Activated CD4-positive, alpha-beta T cell treated with anti-CD3 and anti-CD28 coated beads, Interleukin-2, amount 10 ng/mL, durations not matched to agents 24 days and 14 days (primary cell): ENCODE measurements at regions not wholly inside any gene's neighbourhood (a gene's known extent, or its start where the extent isn't known, plus 50 kb on each side); places are given as distances from the start of the nearest gene placed in this dataset.

Experiments used
- DNase-seq: peaks from one replicate; pipeline ENCODE4 v3.0.0; 2022
- H3K27ac Mint-ChIP-seq: one replicate; pipeline ENCODE4 v1.8.0; 2022; ENCODE audit warnings: mild to moderate bottlenecking, mixed read lengths
- H3K27me3 Mint-ChIP-seq: one replicate; pipeline ENCODE4 v1.8.0; 2022; ENCODE audit warnings: mixed read lengths
- H3K36me3 Mint-ChIP-seq: one replicate; pipeline ENCODE4 v1.8.0; 2022; ENCODE audit warnings: low read depth, mild to moderate bottlenecking, mixed read lengths
- H3K4me1 Mint-ChIP-seq: one replicate; pipeline ENCODE4 v1.8.0; 2021; ENCODE audit warnings: mixed read lengths
- H3K4me3 Mint-ChIP-seq: one replicate; pipeline ENCODE4 v1.8.0; 2022; ENCODE audit warnings: mild to moderate bottlenecking, moderate library complexity, mixed read lengths
- H3K9me3 Mint-ChIP-seq: one replicate; pipeline ENCODE4 v1.8.0; 2021; ENCODE audit warnings: mixed read lengths
- intact Hi-C: fragments of 100-400 bp; cut with micrococcal nuclease; formaldehyde crosslinking; loops from one replicate; pipeline ENCODE4 v1.15.1; 2023

- no peaks in the 10 kb centered on the region for H3K36me3 Mint-ChIP-seq
Observed at GRCh38 chr12:107976331-107976730, 152.8 kb upstream of the WSCD2 start.

GRCh38 chr12:107978201-107978600 lies 150.9 kb upstream of the WSCD2 start:
- no peak for DNase-seq
- H3K27me3 Mint-ChIP-seq, result no peaks in the 10 kb centered on the region
- no peak overlapping the region for H3K27ac Mint-ChIP-seq
- H3K4me1 Mint-ChIP-seq, result no peaks in the 10 kb centered on the region
- H3K4me3 Mint-ChIP-seq, result no peak overlapping the region
- H3K36me3 Mint-ChIP-seq, result no peaks in the 10 kb centered on the region
- H3K9me3 Mint-ChIP-seq, result no peaks in the 10 kb centered on the region
- intact Hi-C loops, result no loop called here

More at GRCh38 chr12:107976331-107976730, 152.8 kb upstream of the WSCD2 start:
- Mint-ChIP-seq H3K4me3 (no peak overlapping the region), H3K27ac (no peak overlapping the region), H3K4me1 (no peaks in the 10 kb centered on the region), H3K9me3 (no peaks in the 10 kb centered on the region), H3K27me3 (no peaks in the 10 kb centered on the region)
- DNase-seq, result no peak
- intact Hi-C loops, result no loop called here

- DNase-seq, result no peak
- Mint-ChIP-seq H3K9me3 (no peaks in the 10 kb centered on the region), H3K4me3 (no peak overlapping the region), H3K4me1 (no peaks in the 10 kb centered on the region), H3K27me3 (no peaks in the 10 kb centered on the region), H3K27ac (no peak overlapping the region), H3K36me3 (no peaks in the 10 kb centered on the region)
- intact Hi-C loops, result no loop called here
Observed at GRCh38 chr12:107978641-107979040, 150.4 kb upstream of the WSCD2 start.

- H3K27me3 Mint-ChIP-seq, result peaks cover 2% of the 10 kb centered on the region
- no peaks in the 10 kb centered on the region for H3K4me1 Mint-ChIP-seq
- H3K36me3 Mint-ChIP-seq, result no peaks in the 10 kb centered on the region
- DNase-seq, result no peak
- H3K27ac Mint-ChIP-seq, result no peak overlapping the region
- no peak overlapping the region for H3K4me3 Mint-ChIP-seq
- no peaks in the 10 kb centered on the region for H3K9me3 Mint-ChIP-seq
- intact Hi-C loops, result no loop called here
Observed at GRCh38 chr12:107983756-107984472, 145.2 kb upstream of the WSCD2 start.

GRCh38 chr12:107984973-107985372 lies 144.1 kb upstream of the WSCD2 start:
- H3K36me3 Mint-ChIP-seq, result no peaks in the 10 kb centered on the region
- H3K27me3 Mint-ChIP-seq, result peaks cover 4% of the 10 kb centered on the region
- intact Hi-C loops, result no loop called here
- H3K4me1 Mint-ChIP-seq, result no peaks in the 10 kb centered on the region
- no peak for DNase-seq
- no peaks in the 10 kb centered on the region for H3K9me3 Mint-ChIP-seq
- no peak overlapping the region for H3K27ac Mint-ChIP-seq
- H3K4me3 Mint-ChIP-seq, result no peak overlapping the region

GRCh38 chr12:107986183-107986582 lies 142.9 kb upstream of the WSCD2 start:
- peaks cover 8% of the 10 kb centered on the region for H3K27me3 Mint-ChIP-seq
- H3K27ac Mint-ChIP-seq, result no peak overlapping the region
- intact Hi-C loops, result no loop called here
- DNase-seq, result no peak
- no peaks in the 10 kb centered on the region for H3K9me3 Mint-ChIP-seq
- H3K36me3 Mint-ChIP-seq, result no peaks in the 10 kb centered on the region
- no peak overlapping the region for H3K4me3 Mint-ChIP-seq
- no peaks in the 10 kb centered on the region for H3K4me1 Mint-ChIP-seq

DNA sequence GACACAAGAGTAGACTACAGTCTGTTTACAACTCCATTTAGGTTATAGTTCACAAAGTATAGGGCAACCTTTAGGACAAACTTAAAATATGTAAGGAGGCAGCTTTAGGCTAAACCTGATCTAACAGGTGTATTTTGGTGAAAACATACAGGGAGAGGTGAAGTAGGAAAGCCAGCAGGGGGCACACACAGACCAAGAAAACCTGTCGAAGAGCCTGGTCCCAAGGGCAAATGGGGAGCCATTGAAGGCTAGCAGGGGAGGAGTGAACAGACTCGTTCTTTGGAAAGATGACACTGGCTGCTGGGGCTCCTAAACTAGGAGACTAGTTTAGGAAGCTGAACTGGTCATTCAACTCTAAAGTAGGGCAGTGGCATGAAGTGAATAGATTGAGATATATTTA lies 138.8 kb upstream of the WSCD2 start:
- Mint-ChIP-seq H3K27me3 (peaks cover 12% of the 10 kb centered on the region), H3K4me3 (no peak overlapping the region), H3K36me3 (no peaks in the 10 kb centered on the region), H3K27ac (no peak overlapping the region), H3K9me3 (no peaks in the 10 kb centered on the region), H3K4me1 (no peaks in the 10 kb centered on the region)
- intact Hi-C loops, result no loop called here
- DNase-seq, result peak; percentile 59

- Mint-ChIP-seq H3K27me3 (peaks cover 15% of the 10 kb centered on the region), H3K9me3 (no peaks in the 10 kb centered on the region), H3K36me3 (no peaks in the 10 kb centered on the region), H3K4me1 (no peaks in the 10 kb centered on the region), H3K27ac (no peak overlapping the region), H3K4me3 (no peak overlapping the region)
- DNase-seq, result no peak
- intact Hi-C loops, result no loop called here
Observed at GRCh38 chr12:107992029-107992428, 137.1 kb upstream of the WSCD2 start.

DNA sequence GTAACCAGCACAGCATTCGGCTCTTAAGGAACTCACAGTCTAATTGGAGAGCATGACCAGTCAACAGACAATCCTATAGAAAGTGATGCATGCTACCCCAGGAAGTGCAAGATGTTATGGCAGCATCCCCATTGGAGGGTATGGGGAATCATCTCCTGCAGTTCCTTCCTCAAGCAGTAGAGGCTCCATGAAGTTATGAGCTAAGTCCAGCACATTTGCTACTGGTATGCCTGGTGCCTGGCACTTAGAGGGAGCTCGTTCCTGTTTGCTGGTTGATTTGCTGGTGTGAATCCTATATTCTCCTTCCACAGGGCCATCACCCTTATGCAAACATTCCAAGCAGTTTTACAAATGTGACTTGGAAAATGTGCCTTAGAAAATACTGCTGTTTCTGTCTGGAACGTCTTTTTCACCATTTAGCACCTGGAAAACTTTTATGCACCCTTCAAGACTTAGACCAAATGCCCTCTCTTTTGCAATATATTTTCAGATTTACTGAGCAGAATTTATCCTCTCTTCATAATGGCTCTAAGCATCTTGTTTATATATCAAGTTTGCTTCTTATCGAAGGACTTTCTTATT lies 136.1 kb upstream of the WSCD2 start:
- Mint-ChIP-seq H3K4me3 (no peak overlapping the region), H3K27me3 (peaks cover 15% of the 10 kb centered on the region), H3K4me1 (no peaks in the 10 kb centered on the region), H3K36me3 (no peaks in the 10 kb centered on the region), H3K27ac (no peak overlapping the region), H3K9me3 (no peaks in the 10 kb centered on the region)
- intact Hi-C loops, result no loop called here
- DNase-seq, result no peak

DNA sequence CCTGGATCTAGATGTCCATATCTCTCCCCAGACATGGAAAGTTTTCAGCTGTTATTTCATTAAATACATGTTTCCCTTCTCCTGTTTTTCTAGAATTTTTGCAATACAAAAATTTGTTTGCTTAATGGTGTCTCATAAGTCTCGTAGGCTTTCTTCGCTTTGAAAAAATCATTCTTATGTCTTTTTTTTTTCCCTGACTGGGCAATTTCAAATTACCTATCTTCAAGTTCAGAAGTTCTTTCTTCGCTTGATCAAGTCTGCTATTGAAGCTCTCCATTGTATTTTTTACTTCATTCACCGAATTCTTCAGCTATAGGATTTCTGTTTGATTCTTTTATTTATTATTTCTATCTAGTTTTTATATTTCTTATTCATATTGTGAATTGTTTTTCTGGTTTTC lies 130.2 kb upstream of the WSCD2 start:
- no peaks in the 10 kb centered on the region for H3K9me3 Mint-ChIP-seq
- no peak overlapping the region for H3K4me3 Mint-ChIP-seq
- intact Hi-C loops, result no loop called here
- H3K36me3 Mint-ChIP-seq, result no peaks in the 10 kb centered on the region
- no peak for DNase-seq
- no peak overlapping the region for H3K27ac Mint-ChIP-seq
- peaks cover 6% of the 10 kb centered on the region for H3K27me3 Mint-ChIP-seq
- no peaks in the 10 kb centered on the region for H3K4me1 Mint-ChIP-seq

GRCh38 chr12:108000111-108000510 lies 129.0 kb upstream of the WSCD2 start:
- Mint-ChIP-seq H3K4me1 (no peaks in the 10 kb centered on the region), H3K27me3 (peaks cover 4% of the 10 kb centered on the region), H3K27ac (no peak overlapping the region), H3K4me3 (no peak overlapping the region), H3K36me3 (no peaks in the 10 kb centered on the region), H3K9me3 (no peaks in the 10 kb centered on the region)
- intact Hi-C loops, result no loop called here
- no peak for DNase-seq

DNA sequence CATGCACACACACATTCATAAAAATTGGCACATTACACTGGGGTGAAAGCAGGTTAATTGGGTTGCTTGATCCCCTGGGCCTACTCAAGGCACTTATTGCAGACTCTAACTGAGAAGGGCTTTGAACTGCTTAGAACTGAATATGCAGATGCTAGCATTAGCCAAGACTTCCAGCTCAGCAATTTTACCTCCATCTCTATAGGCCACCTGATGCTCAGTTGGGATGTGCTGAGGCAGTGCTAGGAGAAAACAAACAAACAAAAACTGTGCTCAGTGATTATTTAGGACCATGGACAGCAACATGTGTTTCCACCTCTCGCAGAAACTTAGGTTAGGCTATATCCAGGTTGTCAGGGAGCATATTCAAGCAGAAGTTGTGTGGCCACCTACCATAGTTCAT lies 124.8 kb upstream of the WSCD2 start:
- Mint-ChIP-seq H3K27ac (no peak overlapping the region), H3K9me3 (no peaks in the 10 kb centered on the region), H3K36me3 (no peaks in the 10 kb centered on the region), H3K4me3 (no peak overlapping the region), H3K27me3 (no peaks in the 10 kb centered on the region), H3K4me1 (no peaks in the 10 kb centered on the region)
- DNase-seq, result no peak
- intact Hi-C loops, result no loop called here

GRCh38 chr12:108008163-108008905 lies 120.8 kb upstream of the WSCD2 start:
- DNase-seq, result no peak

DNA sequence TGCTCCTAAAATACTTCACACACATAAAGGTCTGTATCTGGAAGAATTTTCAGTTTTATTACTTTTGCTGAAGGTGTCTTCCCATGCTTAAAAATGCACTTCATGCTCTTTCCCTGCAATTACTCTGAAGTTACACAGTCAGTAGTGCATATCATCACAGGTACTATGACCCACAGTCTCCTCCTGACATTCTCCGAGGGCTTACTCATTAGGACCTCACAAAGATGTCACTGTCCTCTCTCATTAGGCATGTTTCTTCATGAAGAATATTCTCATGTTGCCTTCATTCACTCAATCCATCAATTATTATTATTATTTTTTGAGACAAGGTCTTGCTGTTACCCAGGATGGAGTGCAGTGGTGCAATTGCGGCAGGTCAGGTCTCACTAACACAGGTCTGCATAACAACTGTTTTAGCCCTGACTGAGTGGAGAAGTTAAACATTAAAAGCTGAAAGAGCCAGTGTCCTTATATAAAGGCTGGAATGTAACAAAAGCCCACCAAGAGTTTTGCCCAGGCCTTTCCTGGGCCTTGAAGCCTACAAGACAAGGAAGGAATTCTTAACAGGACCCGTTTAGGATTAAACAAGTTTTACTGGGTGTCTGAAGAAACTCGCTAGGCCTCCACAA lies 119.5 kb upstream of the WSCD2 start:
- no peak for DNase-seq
- H3K4me3 Mint-ChIP-seq, result no peak overlapping the region
- intact Hi-C loops, result no loop called here
- no peak overlapping the region for H3K27ac Mint-ChIP-seq
- peaks cover 7% of the 10 kb centered on the region for H3K27me3 Mint-ChIP-seq
- no peaks in the 10 kb centered on the region for H3K9me3 Mint-ChIP-seq
- no peaks in the 10 kb centered on the region for H3K4me1 Mint-ChIP-seq
- H3K36me3 Mint-ChIP-seq, result no peaks in the 10 kb centered on the region

More at GRCh38 chr12:108008163-108008905, 120.8 kb upstream of the WSCD2 start:
- Mint-ChIP-seq H3K27me3 (peaks cover 5% of the 10 kb centered on the region), H3K4me3 (no peak overlapping the region), H3K27ac (no peak overlapping the region), H3K4me1 (no peaks in the 10 kb centered on the region), H3K9me3 (no peaks in the 10 kb centered on the region), H3K36me3 (no peaks in the 10 kb centered on the region)
- intact Hi-C loops, result no loop called here
